Activated B cell treated with CpG ODN at 0.5 μM for 24 hours (primary cell): ENCODE measurements at regions not wholly inside any gene's neighbourhood (a gene's known extent, or its start where the extent isn't known, plus 50 kb on each side); places are given as distances from the start of the nearest gene placed in this dataset.

ENCODE experiments used
- ATAC-seq: fragments of 200-7000 bp; cut with Tn5 transposase; one replicate; pipeline ENCODE4 v1.10.0; 2021; ENCODE audit warnings: low read depth, mild to moderate bottlenecking, moderate library complexity
- CTCF ChIA-PET: fragments of 350-600 bp; sonication (Branson Sonifier 250); formaldehyde crosslinking; loops from one replicate; lab custom pipeline; 2021; ENCODE audit warnings: antibody characterized with exemption; lab: Charles Lee
- POLR2A ChIA-PET: fragments of 350-600 bp; sonication (Branson Sonifier 250); formaldehyde crosslinking; loops from one replicate; lab custom pipeline; 2021; ENCODE audit warnings: antibody characterized with exemption; lab: Charles Lee
- DNase-seq: peaks from one replicate; pipeline ENCODE4 v3.0.0; 2022
- H3K27ac Mint-ChIP-seq: one replicate; pipeline ENCODE4 v1.8.0; 2020; ENCODE audit warnings: mixed read lengths
- H3K27me3 Mint-ChIP-seq: one replicate; pipeline ENCODE4 v1.8.0; 2021; ENCODE audit warnings: mixed read lengths
- H3K36me3 Mint-ChIP-seq: one replicate; pipeline ENCODE4 v1.8.0; 2021; ENCODE audit warnings: low read depth, mixed read lengths
- H3K4me1 Mint-ChIP-seq: one replicate; pipeline ENCODE4 v1.8.0; 2021; ENCODE audit warnings: mixed read lengths
- H3K4me3 Mint-ChIP-seq: one replicate; pipeline ENCODE4 v1.8.0; 2020; ENCODE audit warnings: mild to moderate bottlenecking, mixed read lengths
- H3K9me3 Mint-ChIP-seq: one replicate; pipeline ENCODE4 v1.8.0; 2020; ENCODE audit warnings: mixed read lengths
- intact Hi-C: fragments of 100-400 bp; cut with micrococcal nuclease; formaldehyde crosslinking; loops from one replicate; pipeline ENCODE4 v1.15.1; 2024
- TF ChIP-seq, protein P1 (sequence below): fragments of 200-600 bp; IDR thresholded peaks from one replicate; pipeline ENCODE4 v1.8.0; 2022; ENCODE audit warnings: antibody characterized with exemption, mild to moderate bottlenecking

DNA sequence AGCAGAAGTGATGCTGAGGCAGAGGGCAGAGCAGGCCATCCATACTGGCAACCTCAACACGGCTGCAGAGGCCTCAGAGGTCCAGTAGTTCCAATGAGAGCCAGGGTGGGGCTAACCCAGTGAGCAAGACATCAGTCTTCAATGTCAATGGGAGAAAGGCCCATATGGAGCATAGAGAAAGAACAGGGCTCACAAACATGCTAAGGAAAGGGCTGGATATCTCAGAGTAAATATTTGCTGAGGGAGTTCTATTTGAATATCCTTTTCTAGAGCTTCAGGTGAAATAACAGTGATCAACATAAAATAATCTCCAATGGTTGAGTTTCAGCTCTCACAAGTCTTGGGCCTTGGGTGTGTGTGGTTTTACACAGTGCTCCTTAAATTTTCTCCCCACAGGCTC, 50.8 kb upstream of the CCDC90B start:
- H3K9me3 Mint-ChIP-seq = no peaks in the 10 kb centered on the region
- ChIA-PET CTCF (no interaction called here), POLR2A (no interaction called here)
- TF ChIP-seq, protein P1, sequence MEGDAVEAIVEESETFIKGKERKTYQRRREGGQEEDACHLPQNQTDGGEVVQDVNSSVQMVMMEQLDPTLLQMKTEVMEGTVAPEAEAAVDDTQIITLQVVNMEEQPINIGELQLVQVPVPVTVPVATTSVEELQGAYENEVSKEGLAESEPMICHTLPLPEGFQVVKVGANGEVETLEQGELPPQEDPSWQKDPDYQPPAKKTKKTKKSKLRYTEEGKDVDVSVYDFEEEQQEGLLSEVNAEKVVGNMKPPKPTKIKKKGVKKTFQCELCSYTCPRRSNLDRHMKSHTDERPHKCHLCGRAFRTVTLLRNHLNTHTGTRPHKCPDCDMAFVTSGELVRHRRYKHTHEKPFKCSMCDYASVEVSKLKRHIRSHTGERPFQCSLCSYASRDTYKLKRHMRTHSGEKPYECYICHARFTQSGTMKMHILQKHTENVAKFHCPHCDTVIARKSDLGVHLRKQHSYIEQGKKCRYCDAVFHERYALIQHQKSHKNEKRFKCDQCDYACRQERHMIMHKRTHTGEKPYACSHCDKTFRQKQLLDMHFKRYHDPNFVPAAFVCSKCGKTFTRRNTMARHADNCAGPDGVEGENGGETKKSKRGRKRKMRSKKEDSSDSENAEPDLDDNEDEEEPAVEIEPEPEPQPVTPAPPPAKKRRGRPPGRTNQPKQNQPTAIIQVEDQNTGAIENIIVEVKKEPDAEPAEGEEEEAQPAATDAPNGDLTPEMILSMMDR = no peak
- intact Hi-C loops = no loop called here
- no peak overlapping the region for H3K27ac Mint-ChIP-seq
- DNase-seq (no peak), ATAC-seq (no peak)
- H3K4me3 Mint-ChIP-seq = no peak overlapping the region
- no peaks in the 10 kb centered on the region for H3K4me1 Mint-ChIP-seq
- H3K27me3 Mint-ChIP-seq = no peaks in the 10 kb centered on the region
- H3K36me3 Mint-ChIP-seq = no peaks in the 10 kb centered on the region
